GM12874 (cell line): ENCODE measurements at regions not wholly inside any gene's neighbourhood (a gene's known extent, or its start where the extent isn't known, plus 50 kb on each side); places are given as distances from the start of the nearest gene placed in this dataset.

Source experiments
- CTCF ChIP-seq: IDR thresholded peaks from 2 replicates; pipeline ENCODE4 v1.5.1; 2011; ENCODE audit warnings: low read depth, mild to moderate bottlenecking, control low read depth, low read length, moderate library complexity; ENCODE audit not compliant: insufficient read depth

GRCh38 chr1:168640836-168641235, 64.4 kb downstream of the XCL1 start:
- TF ChIP-seq CTCF: no peak

DNA sequence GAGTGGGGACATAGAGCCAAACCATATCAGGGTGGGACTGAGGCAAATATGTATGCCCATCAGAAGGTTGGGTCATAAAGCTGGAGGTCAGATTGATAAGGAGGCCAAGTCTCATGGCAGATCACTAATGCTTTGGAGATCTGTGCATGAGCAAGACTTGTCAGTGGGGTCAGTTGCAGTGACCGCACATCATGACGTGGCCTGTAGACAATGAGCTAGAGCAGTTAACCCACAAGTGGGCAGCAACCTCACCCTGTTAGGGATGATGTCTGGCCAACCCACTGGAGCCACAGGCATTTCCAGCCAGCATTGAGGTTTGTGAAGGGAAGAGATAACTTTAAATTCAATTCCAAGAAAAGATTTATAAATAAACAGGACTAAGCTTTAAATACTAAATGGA, 66.7 kb downstream of the XCL1 start:
- TF ChIP-seq CTCF: no peak
